Nephron progenitor cell (in vitro differentiated cells): ENCODE measurements at regions not wholly inside any gene's neighbourhood (a gene's known extent, or its start where the extent isn't known, plus 50 kb on each side); places are given as distances from the start of the nearest gene placed in this dataset.

Source experiments
- DNase-seq: peaks from one replicate; pipeline ENCODE4 v3.0.0; 2021
- H3K27ac Mint-ChIP-seq: 2 replicates; pipeline ENCODE4 v1.8.0; 2021; ENCODE audit warnings: mild to moderate bottlenecking, moderate library complexity, mixed read lengths
- H3K27me3 Mint-ChIP-seq: 2 replicates; pipeline ENCODE4 v1.8.0; 2021; ENCODE audit warnings: mild to moderate bottlenecking, low read depth, mixed read lengths; ENCODE audit not compliant: poor library complexity
- H3K36me3 Mint-ChIP-seq: 2 replicates; pipeline ENCODE4 v1.8.0; 2021; ENCODE audit warnings: low read depth, mixed read lengths
- H3K4me1 Mint-ChIP-seq: 2 replicates; pipeline ENCODE4 v1.8.0; 2021; ENCODE audit warnings: mixed read lengths
- H3K4me3 Mint-ChIP-seq: 2 replicates; pipeline ENCODE4 v1.8.0; 2021; ENCODE audit warnings: mild to moderate bottlenecking, moderate library complexity, mixed read lengths
- H3K9me3 Mint-ChIP-seq: 2 replicates; pipeline ENCODE4 v1.8.0; 2021; ENCODE audit warnings: mild to moderate bottlenecking, moderate library complexity, mixed read lengths
- TF ChIP-seq, protein P1 (sequence below): fragments of 200-600 bp; sonication (generic); IDR thresholded peaks from 2 replicates; pipeline ENCODE4 v1.5.0; 2021; ENCODE audit warnings: antibody characterized with exemption

DNA sequence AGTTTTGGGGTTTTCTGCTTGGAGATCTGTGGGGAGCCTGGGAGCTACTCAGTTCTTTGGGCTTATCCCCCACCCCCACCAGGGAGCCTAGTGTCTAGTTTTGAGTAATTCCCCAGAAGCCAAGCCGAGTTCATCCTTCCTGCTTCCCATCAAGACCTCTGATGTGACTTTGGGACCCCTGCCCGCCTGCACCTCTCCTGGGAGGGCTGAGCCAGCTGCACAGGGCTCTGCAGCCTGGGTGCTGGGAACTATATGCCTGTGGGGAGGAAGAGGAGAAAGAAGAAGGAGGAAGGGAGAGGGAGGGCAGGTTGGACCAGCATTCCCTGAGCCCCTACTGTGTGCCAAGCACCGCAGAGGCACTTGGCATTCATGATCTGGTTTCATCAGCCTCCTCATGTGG lies 178.9 kb downstream of the TMEM132E start:
- no peak for DNase-seq
- no peaks in the 10 kb centered on the region for H3K36me3 Mint-ChIP-seq
- no peaks in the 10 kb centered on the region for H3K9me3 Mint-ChIP-seq
- H3K27ac Mint-ChIP-seq: no peak overlapping the region
- H3K4me3 Mint-ChIP-seq: no peak overlapping the region
- H3K4me1 Mint-ChIP-seq: peaks cover 83% of the 10 kb centered on the region
- H3K27me3 Mint-ChIP-seq: peaks cover 41% of the 10 kb centered on the region
- TF ChIP-seq, protein P1, sequence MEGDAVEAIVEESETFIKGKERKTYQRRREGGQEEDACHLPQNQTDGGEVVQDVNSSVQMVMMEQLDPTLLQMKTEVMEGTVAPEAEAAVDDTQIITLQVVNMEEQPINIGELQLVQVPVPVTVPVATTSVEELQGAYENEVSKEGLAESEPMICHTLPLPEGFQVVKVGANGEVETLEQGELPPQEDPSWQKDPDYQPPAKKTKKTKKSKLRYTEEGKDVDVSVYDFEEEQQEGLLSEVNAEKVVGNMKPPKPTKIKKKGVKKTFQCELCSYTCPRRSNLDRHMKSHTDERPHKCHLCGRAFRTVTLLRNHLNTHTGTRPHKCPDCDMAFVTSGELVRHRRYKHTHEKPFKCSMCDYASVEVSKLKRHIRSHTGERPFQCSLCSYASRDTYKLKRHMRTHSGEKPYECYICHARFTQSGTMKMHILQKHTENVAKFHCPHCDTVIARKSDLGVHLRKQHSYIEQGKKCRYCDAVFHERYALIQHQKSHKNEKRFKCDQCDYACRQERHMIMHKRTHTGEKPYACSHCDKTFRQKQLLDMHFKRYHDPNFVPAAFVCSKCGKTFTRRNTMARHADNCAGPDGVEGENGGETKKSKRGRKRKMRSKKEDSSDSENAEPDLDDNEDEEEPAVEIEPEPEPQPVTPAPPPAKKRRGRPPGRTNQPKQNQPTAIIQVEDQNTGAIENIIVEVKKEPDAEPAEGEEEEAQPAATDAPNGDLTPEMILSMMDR: no peak

DNA sequence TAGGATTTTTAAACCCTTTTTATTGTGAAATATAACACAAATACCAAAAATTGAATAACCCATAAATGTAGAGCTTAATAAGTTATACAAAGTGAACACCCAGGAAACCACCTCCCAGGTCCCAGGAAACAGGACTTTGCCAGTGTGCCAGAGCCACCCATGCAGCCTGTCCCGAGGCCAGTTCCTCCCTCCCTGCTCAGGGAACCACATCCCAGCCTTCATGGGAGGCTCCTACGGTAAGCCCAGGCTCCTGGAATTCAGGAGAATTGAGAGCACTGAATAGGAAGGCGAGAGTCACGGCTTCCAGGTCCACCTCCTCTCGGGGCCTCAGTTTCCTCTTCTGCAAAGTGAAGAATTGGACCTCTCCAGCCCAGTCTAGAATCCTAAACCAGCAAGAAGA lies 178.2 kb downstream of the TMEM132E start:
- TF ChIP-seq, protein P1: no peak
- Mint-ChIP-seq H3K9me3 (no peaks in the 10 kb centered on the region), H3K27me3 (peaks cover 36% of the 10 kb centered on the region)

DNA sequence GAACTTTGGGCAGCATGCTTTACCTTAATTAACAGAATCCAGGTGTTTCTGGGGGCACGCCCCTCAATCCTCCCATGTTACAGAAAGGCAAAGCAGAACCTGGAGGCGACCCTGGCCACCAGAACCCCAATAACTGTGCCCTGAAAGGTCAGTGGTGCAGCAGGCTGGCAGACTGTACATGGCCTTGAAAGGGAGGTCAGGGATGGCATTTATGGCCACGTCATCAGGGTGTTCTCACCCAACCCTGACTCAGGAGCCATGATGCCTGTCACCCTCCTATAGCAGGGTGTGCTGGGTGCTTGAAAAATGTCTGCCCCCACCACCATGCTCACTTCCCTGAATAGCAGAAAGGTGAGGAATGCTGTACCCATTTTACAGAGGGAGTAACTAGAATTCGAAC lies 177.7 kb downstream of the TMEM132E start:
- Mint-ChIP-seq H3K27ac (no peak overlapping the region), H3K4me1 (peaks cover 77% of the 10 kb centered on the region), H3K4me3 (no peak overlapping the region), H3K36me3 (no peaks in the 10 kb centered on the region), H3K9me3 (no peaks in the 10 kb centered on the region), H3K27me3 (peaks cover 38% of the 10 kb centered on the region)
- no peak for DNase-seq
- TF ChIP-seq, protein P1: no peak

More for the DNA sequence above, 178.2 kb downstream of the TMEM132E start:
- Mint-ChIP-seq H3K36me3 (no peaks in the 10 kb centered on the region), H3K27ac (no peak overlapping the region), H3K4me3 (no peak overlapping the region), H3K4me1 (peaks cover 79% of the 10 kb centered on the region)
- DNase-seq: no peak

DNA sequence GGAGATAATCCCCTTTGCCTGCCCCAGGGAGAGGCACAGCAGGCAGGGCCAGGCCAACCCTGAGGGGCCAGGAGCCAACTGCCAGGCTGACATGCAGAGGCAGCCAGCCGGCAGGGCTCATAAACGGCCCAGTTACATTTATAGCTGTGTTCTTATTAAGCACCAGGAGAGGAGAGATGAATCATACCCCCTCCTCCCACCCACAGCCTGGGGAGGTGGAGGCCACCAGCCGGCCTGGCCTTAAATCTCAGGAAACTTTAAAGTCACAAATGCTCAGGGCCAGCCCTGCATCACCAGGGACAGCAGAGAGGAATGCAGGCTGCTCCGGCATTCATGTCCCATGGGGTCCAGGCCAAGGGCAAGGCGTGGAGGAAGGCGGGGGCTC lies 177.2 kb downstream of the TMEM132E start:
- no peaks in the 10 kb centered on the region for H3K9me3 Mint-ChIP-seq
- H3K27ac Mint-ChIP-seq: peak overlapping the region; percentile 27
- peak; percentile 74 for DNase-seq
- H3K4me1 Mint-ChIP-seq: peaks cover 72% of the 10 kb centered on the region
- no peaks in the 10 kb centered on the region for H3K36me3 Mint-ChIP-seq
- peak overlapping the region; percentile 66 for H3K4me3 Mint-ChIP-seq
- TF ChIP-seq, protein P1: no peak
- H3K27me3 Mint-ChIP-seq: peaks cover 40% of the 10 kb centered on the region

DNA sequence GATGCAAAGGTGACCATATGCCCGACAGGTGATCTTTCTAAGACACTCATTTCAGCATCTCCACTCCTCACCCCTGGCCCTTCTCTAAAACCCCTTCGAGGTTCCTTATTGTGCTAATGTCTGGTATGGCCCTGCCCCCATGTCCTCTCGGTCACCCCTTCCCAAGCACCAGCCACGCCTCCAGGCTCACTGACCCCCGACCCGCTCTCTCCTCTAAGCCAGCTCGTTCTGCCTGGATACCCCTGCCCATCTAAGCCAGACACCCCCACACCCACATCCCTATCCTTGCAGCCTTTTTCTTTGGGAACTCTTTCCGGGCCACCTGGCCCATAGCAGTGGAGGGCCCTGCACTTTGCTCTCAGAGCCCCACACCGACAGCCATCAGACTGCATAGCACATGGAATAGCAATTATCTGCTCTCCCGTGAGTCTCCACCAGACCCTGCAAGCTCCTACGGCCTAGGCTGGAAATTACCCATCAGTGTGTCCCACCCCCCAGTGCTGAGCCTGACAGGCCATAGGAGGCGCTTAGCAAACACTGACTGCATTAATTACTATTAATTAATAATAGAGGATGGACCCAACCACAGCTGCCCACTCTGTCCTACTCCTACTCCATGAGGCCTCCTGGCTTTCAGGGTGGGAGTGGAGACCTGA lies 176.7 kb downstream of the TMEM132E start:
- H3K27ac Mint-ChIP-seq: peak overlapping the region; percentile 73
- peak; percentile 54 for DNase-seq
- TF ChIP-seq, protein P1: no peak
- no peaks in the 10 kb centered on the region for H3K36me3 Mint-ChIP-seq
- peak overlapping the region; percentile 66 for H3K4me3 Mint-ChIP-seq
- H3K27me3 Mint-ChIP-seq: peaks cover 37% of the 10 kb centered on the region
- H3K4me1 Mint-ChIP-seq: peaks cover 67% of the 10 kb centered on the region
- H3K9me3 Mint-ChIP-seq: no peaks in the 10 kb centered on the region

DNA sequence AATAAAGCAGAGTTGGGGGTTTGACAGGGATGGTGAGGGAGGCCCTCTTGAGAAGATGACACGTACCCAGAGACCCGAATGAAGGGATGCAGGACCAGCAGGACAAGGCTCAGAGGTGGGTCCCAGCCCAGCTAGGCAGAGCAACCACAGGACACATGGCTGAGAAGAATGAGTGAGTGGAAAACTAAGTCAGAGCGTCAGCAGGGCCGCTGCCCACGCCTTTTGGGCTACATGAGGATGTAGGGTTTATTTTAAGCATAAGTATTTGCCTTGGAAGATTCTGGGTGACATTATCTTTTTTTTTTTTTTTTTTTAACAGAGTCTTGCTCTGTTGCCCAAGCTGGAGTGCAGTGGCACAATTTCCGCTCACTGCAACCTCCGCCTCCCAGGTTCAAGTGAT lies 176.0 kb downstream of the TMEM132E start:
- H3K9me3 Mint-ChIP-seq: no peaks in the 10 kb centered on the region
- H3K4me1 Mint-ChIP-seq: peaks cover 66% of the 10 kb centered on the region
- TF ChIP-seq, protein P1: no peak
- no peak overlapping the region for H3K27ac Mint-ChIP-seq
- DNase-seq: no peak
- H3K27me3 Mint-ChIP-seq: peaks cover 39% of the 10 kb centered on the region
- no peaks in the 10 kb centered on the region for H3K36me3 Mint-ChIP-seq
- no peak overlapping the region for H3K4me3 Mint-ChIP-seq
